Lower lobe of right lung (tissue), 2 donors: ENCODE measurements at regions not wholly inside any gene's neighbourhood (a gene's known extent, or its start where the extent isn't known, plus 50 kb on each side); places are given as distances from the start of the nearest gene placed in this dataset.

ENCODE experiments used
- ATAC-seq, 2 donors: fragments of 200-7000 bp; cut with Tn5 transposase; one replicate each; pipeline ENCODE4 v1.9.1; 2020 to 2022; ENCODE audit warnings: mild to moderate bottlenecking in 2 of 2, moderate library complexity in 2 of 2
- DNase-seq: peaks from one replicate; pipeline ENCODE4 v3.0.0-alpha.2; 2020
- H3K27ac ChIP-seq: fragments of 200-600 bp; one replicate; pipeline ENCODE4 v1.8.0; 2022
- H3K27me3 ChIP-seq: fragments of 200-600 bp; one replicate; pipeline ENCODE4 v1.8.0; 2022; ENCODE audit warnings: low read depth
- H3K36me3 ChIP-seq: fragments of 200-600 bp; one replicate; pipeline ENCODE4 v1.8.0; 2022; ENCODE audit warnings: mild to moderate bottlenecking
- H3K4me1 ChIP-seq: fragments of 200-600 bp; one replicate; pipeline ENCODE4 v1.8.0; 2022
- H3K4me3 ChIP-seq: fragments of 200-600 bp; one replicate; pipeline ENCODE4 v1.8.0; 2022; ENCODE audit warnings: mild to moderate bottlenecking
- H3K9me3 ChIP-seq: fragments of 200-600 bp; one replicate; pipeline ENCODE4 v1.8.0; 2022
- intact Hi-C: fragments of 100-400 bp; cut with DNase I; formaldehyde crosslinking; loops from one replicate; pipeline ENCODE4 v1.11.0; 2022
- TF ChIP-seq, protein P1 (sequence below): fragments of 200-600 bp; IDR thresholded peaks from one replicate; pipeline ENCODE4 v1.8.0; 2022; ENCODE audit warnings: antibody characterized with exemption, mild to moderate bottlenecking
- donor health status: DM: no; HTN: yes; CAD: no; lungs with severe emphysema.

DNA sequence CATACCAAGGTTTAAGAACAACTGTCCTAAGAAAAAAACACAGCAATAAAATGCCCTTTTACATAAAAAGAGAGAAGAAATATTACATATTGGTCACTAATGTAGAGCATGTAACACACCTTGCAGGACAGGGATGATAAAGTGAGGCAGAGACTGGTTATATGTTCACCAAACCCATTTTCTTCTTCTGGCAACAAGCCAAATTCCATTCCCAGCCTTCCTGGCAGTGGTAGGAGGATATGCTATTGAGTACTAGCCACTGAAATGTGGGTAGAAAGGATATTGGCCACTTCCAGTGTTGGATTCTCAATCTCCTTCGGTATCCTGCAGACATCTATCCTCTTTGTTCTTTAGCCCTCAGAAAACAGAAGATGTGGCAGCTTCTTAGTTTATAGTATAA is 105.2 kb upstream of the SHISA6 start:
- intact Hi-C loops = no loop called here
- no peak for DNase-seq
- Histone ChIP-seq H3K9me3 (no peaks in the 10 kb centered on the region), H3K27me3 (no peaks in the 10 kb centered on the region), H3K4me1 (no peaks in the 10 kb centered on the region), H3K4me3 (no peak overlapping the region), H3K36me3 (no peaks in the 10 kb centered on the region), H3K27ac (no peak overlapping the region)
- TF ChIP-seq, protein P1, sequence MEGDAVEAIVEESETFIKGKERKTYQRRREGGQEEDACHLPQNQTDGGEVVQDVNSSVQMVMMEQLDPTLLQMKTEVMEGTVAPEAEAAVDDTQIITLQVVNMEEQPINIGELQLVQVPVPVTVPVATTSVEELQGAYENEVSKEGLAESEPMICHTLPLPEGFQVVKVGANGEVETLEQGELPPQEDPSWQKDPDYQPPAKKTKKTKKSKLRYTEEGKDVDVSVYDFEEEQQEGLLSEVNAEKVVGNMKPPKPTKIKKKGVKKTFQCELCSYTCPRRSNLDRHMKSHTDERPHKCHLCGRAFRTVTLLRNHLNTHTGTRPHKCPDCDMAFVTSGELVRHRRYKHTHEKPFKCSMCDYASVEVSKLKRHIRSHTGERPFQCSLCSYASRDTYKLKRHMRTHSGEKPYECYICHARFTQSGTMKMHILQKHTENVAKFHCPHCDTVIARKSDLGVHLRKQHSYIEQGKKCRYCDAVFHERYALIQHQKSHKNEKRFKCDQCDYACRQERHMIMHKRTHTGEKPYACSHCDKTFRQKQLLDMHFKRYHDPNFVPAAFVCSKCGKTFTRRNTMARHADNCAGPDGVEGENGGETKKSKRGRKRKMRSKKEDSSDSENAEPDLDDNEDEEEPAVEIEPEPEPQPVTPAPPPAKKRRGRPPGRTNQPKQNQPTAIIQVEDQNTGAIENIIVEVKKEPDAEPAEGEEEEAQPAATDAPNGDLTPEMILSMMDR = no peak
- no peak for ATAC-seq

DNA sequence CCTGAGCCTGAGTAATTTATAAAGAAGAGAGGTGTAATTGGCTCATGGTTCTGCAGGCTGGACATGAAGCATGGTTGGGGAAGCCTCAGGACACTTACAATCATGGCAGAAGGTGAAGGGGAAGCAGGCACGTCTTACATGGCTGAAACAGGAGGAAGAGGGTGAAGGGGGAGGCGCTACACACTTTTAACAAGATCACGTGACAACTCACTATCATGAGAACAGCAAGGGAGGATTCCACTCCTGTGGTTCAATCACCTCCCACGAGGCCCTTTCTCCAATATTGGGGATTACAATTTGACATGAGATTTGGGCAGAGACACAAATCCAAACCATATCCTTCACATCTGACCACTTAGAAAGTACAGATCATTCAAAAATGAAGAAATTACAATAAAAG is 110.6 kb upstream of the SHISA6 start:
- no peaks in the 10 kb centered on the region for H3K36me3 ChIP-seq
- intact Hi-C loops = no loop called here
- no peaks in the 10 kb centered on the region for H3K4me1 ChIP-seq
- H3K27ac ChIP-seq = no peak overlapping the region
- H3K9me3 ChIP-seq = no peaks in the 10 kb centered on the region
- no peak overlapping the region for H3K4me3 ChIP-seq
- no peak for ATAC-seq
- TF ChIP-seq, protein P1 = no peak
- no peaks in the 10 kb centered on the region for H3K27me3 ChIP-seq
- no peak for DNase-seq

DNA sequence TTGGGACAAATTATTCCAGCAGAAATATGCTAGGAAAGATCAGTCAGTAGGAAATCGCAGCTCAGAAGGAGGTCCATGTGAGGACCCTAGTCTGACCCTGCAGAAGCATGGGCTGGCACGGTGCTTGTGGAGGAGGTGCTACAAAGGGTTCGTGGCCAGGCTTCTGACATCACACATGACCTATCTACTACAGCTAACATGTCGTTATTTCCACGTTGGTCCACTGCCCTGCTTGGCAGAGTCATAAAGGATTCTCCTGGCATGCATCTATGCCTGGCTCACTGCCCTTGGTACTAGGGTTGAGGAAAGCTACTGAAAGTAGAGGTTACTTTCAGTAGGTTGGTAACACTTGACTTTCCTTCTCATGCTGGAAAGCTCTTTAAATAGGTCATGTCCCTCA is 118.1 kb upstream of the SHISA6 start:
- TF ChIP-seq, protein P1 = no peak
- H3K9me3 ChIP-seq = no peaks in the 10 kb centered on the region
- H3K27me3 ChIP-seq = no peaks in the 10 kb centered on the region
- H3K4me1 ChIP-seq = no peaks in the 10 kb centered on the region
- H3K4me3 ChIP-seq = no peak overlapping the region
- intact Hi-C loops = no loop called here
- DNase-seq (no peak), ATAC-seq (peak in 1 of 2 donors; percentile 21)
- H3K27ac ChIP-seq = no peak overlapping the region
- H3K36me3 ChIP-seq = no peaks in the 10 kb centered on the region

DNA sequence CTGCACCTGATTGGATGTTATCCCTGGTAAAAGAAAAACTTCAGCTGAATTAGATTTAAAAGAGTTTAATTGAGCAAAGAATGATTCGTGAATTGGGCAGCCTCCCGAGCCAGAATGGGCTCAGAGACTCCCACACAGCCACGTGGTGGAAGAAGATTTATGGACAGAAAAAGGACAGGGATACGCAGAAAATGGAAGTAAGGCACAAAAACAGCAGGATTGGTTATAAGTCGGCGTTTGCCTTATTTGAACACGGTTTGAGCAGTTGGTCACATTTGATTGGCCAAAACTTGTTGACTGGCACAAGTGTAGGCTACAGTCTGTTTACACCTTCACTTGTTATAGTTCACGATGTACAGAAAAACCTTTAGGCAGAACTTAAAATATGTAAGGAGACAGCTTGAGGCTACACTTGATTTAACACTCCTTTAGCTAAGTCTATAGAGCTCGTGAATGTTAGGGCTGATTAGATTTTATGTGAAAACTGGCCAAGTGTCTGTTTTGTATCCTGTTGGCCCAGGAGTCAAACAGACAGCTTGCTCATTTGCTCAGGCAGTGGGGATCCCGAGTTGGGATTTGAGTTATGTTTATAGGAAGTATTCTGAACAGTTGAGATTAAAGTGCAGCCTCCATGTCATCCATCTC is 119.5 kb upstream of the SHISA6 start:
- DNase-seq (no peak), ATAC-seq (no peak)
- Histone ChIP-seq H3K36me3 (no peaks in the 10 kb centered on the region), H3K4me1 (no peaks in the 10 kb centered on the region), H3K27ac (no peak overlapping the region), H3K4me3 (no peak overlapping the region), H3K27me3 (no peaks in the 10 kb centered on the region), H3K9me3 (no peaks in the 10 kb centered on the region)
- TF ChIP-seq, protein P1 = no peak
- intact Hi-C loops = no loop called here

DNA sequence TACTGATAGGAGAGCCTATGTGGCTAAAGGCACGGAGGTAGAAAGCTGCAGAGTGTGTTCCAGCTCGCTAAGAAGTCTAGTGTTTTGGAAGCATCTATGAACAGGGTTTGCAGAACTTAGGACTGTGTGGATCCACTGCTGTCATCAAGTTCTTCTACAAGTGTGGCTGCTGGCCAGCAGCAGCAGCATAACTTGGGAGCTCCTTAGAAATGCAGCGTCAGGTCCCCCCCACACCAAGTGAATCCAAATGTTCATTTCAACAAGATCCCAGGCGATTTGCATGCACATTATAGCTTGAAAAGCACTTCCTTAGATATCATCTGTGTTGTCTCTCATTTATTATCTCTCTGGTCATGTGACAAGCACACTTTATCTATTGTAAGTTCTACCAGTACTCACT is 131.9 kb upstream of the SHISA6 start:
- intact Hi-C loops = no loop called here
- DNase-seq = no peak

More for the DNA sequence above, 131.9 kb upstream of the SHISA6 start:
- no peaks in the 10 kb centered on the region for H3K9me3 ChIP-seq
- H3K36me3 ChIP-seq = no peaks in the 10 kb centered on the region
- H3K4me3 ChIP-seq = no peak overlapping the region
- no peak overlapping the region for H3K27ac ChIP-seq
- ATAC-seq = no peak
- TF ChIP-seq, protein P1 = no peak
- no peaks in the 10 kb centered on the region for H3K4me1 ChIP-seq
- H3K27me3 ChIP-seq = no peaks in the 10 kb centered on the region
